Fibroblast of lung (primary cell): ENCODE measurements at regions not wholly inside any gene's neighbourhood (a gene's known extent, or its start where the extent isn't known, plus 50 kb on each side); places are given as distances from the start of the nearest gene placed in this dataset.
A peak's percentile ranks its signal among the peaks of the same experiment; 100 is the strongest.

Experiments
- DNase-seq, 2 donors: peaks; one replicate each; pipeline versions ENCODE4 v3.0.0 to v3.0.0-alpha.2; 2010; ENCODE audit warnings: low read depth in 2 of 2
- H2AFZ ChIP-seq: 2 replicates; pipeline ENCODE4 v1.5.1; 2012; ENCODE audit warnings: low read length, control low read depth, inconsistent platforms
- H3K27ac ChIP-seq: 2 replicates; pipeline ENCODE4 v1.5.1; 2011; ENCODE audit warnings: low read length, control low read depth; ENCODE audit not compliant: insufficient read depth
- H3K27me3 ChIP-seq: 2 replicates; pipeline ENCODE4 v1.5.1; 2011; ENCODE audit warnings: mild to moderate bottlenecking, low read length; ENCODE audit not compliant: control insufficient read depth, insufficient read depth
- H3K36me3 ChIP-seq: 2 replicates; pipeline ENCODE4 v1.5.1; 2011; ENCODE audit warnings: low read length; ENCODE audit not compliant: control insufficient read depth, insufficient read depth
- H3K4me1 ChIP-seq: 2 replicates; pipeline ENCODE4 v1.5.1; 2011; ENCODE audit warnings: low read length; ENCODE audit not compliant: control insufficient read depth, insufficient read depth; ENCODE audit errors: extremely low read depth
- H3K4me2 ChIP-seq: 2 replicates; pipeline ENCODE4 v1.5.1; 2011; ENCODE audit warnings: low read length, control low read depth; ENCODE audit not compliant: insufficient read depth; ENCODE audit errors: extremely low read depth
- H3K4me3 ChIP-seq, 4 experiments: fragments of 200-600 bp in 1 of 4; sonication (generic) in 1 of 4; replicated peaks in 1 of 4; 2 replicates each; pipeline ENCODE4 v1.5.1; 2011 to 2016; ENCODE audit warnings: low read length in 4 of 4, low read depth in 3 of 4, mild to moderate bottlenecking in 3 of 4, control low read depth in 2 of 4, inconsistent platforms in 1 of 4, mixed read lengths in 1 of 4; ENCODE audit not compliant: insufficient read depth in 1 of 4; ENCODE audit errors: control extremely low read depth in 1 of 4
- H3K79me2 ChIP-seq: 2 replicates; pipeline ENCODE4 v1.5.1; 2012; ENCODE audit warnings: mild to moderate bottlenecking, low read length, inconsistent platforms; ENCODE audit not compliant: control insufficient read depth, insufficient read depth
- H3K9ac ChIP-seq: 2 replicates; pipeline ENCODE4 v1.5.1; 2011; ENCODE audit warnings: mild to moderate bottlenecking, low read length, control low read depth; ENCODE audit not compliant: insufficient read depth
- H3K9me3 ChIP-seq: 2 replicates; pipeline ENCODE4 v1.5.1; 2012; ENCODE audit warnings: low read depth, low read length; ENCODE audit not compliant: control insufficient read depth, insufficient read depth
- H4K20me1 ChIP-seq: 2 replicates; pipeline ENCODE4 v1.5.1; 2011; ENCODE audit warnings: low read length; ENCODE audit not compliant: control insufficient read depth, insufficient read depth; ENCODE audit errors: extremely low read depth
- CTCF ChIP-seq, 2 donors: IDR thresholded peaks in 1 of 2; conservative IDR thresholded peaks in 1 of 2; 1 replicate in 1 of 2; 2 replicates in 1 of 2; pipeline ENCODE4 v1.5.1; 2011 to 2012; ENCODE audit warnings: low read length in 2 of 2, control low read depth in 1 of 2, inconsistent platforms in 1 of 2, low read depth in 1 of 2, mild to moderate bottlenecking in 1 of 2
- EZH2 ChIP-seq: IDR thresholded peaks from 2 replicates; pipeline ENCODE4 v1.5.1; 2012; ENCODE audit warnings: low read length, control low read depth, mild to moderate bottlenecking; ENCODE audit errors: missing control alignments

- Histone ChIP-seq H2AFZ (no peak overlapping the region), H3K27me3 (no peaks in the 10 kb centered on the region), H3K79me2 (no peaks in the 10 kb centered on the region), H3K4me2 (no peak overlapping the region), H3K4me1 (no peaks in the 10 kb centered on the region), H3K4me3 (no peak overlapping the region), H4K20me1 (no peaks in the 10 kb centered on the region), H3K9me3 (no peaks in the 10 kb centered on the region), H3K9ac (no peak overlapping the region), H3K36me3 (no peaks in the 10 kb centered on the region), H3K27ac (no peak overlapping the region)
- no peak for TF ChIP-seq CTCF (conservative IDR thresholded peaks at IDR 0.05 in 1 of 2, IDR thresholded peaks at IDR 0.05 in 1 of 2; ENCODE audit: low read depth in 1 of 2, low read length in 2 of 2)
- TF ChIP-seq EZH2, result no peak
- DNase-seq, result peak in 1 of 2 donors; percentile 72
These were observed 54.9 kb downstream of the MAGEB17 start for GRCh38 chrX:16222151-16222550.

GRCh38 chrX:16223385-16223784, 56.1 kb downstream of the MAGEB17 start:
- H3K4me3 ChIP-seq, result no peak overlapping the region
- no peaks in the 10 kb centered on the region for H3K27me3 ChIP-seq
- H3K79me2 ChIP-seq, result no peaks in the 10 kb centered on the region
- H3K36me3 ChIP-seq, result no peaks in the 10 kb centered on the region
- H3K9me3 ChIP-seq, result no peaks in the 10 kb centered on the region
- TF ChIP-seq EZH2 (no peak), CTCF (conservative IDR thresholded peaks at IDR 0.05 in 1 of 2, IDR thresholded peaks at IDR 0.05 in 1 of 2; ENCODE audit: low read depth in 1 of 2, low read length in 2 of 2) (no peak)
- H3K4me2 ChIP-seq, result no peak overlapping the region
- no peak overlapping the region for H3K27ac ChIP-seq
- H4K20me1 ChIP-seq, result no peaks in the 10 kb centered on the region
- H2AFZ ChIP-seq, result no peak overlapping the region
- no peaks in the 10 kb centered on the region for H3K4me1 ChIP-seq
- DNase-seq, result no peak
- no peak overlapping the region for H3K9ac ChIP-seq

- H3K4me2 ChIP-seq, result no peak overlapping the region
- H4K20me1 ChIP-seq, result no peaks in the 10 kb centered on the region
- TF ChIP-seq CTCF (conservative IDR thresholded peaks at IDR 0.05 in 1 of 2, IDR thresholded peaks at IDR 0.05 in 1 of 2; ENCODE audit: low read depth in 1 of 2, low read length in 2 of 2) (no peak), EZH2 (no peak)
- H3K27me3 ChIP-seq, result no peaks in the 10 kb centered on the region
- no peaks in the 10 kb centered on the region for H3K79me2 ChIP-seq
- no peak overlapping the region for H2AFZ ChIP-seq
- H3K4me1 ChIP-seq, result peaks cover 2% of the 10 kb centered on the region
- H3K27ac ChIP-seq, result no peak overlapping the region
- no peaks in the 10 kb centered on the region for H3K36me3 ChIP-seq
- no peak overlapping the region for H3K4me3 ChIP-seq
- DNase-seq, result peak; percentile 61 to 94
- H3K9me3 ChIP-seq, result no peaks in the 10 kb centered on the region
- H3K9ac ChIP-seq, result no peak overlapping the region
These were observed 71.9 kb downstream of the MAGEB17 start for GRCh38 chrX:16239211-16239610.
